Panc1 (cell line): ENCODE measurements at regions not wholly inside any gene's neighbourhood (a gene's known extent, or its start where the extent isn't known, plus 50 kb on each side); places are given as distances from the start of the nearest gene placed in this dataset.

Source experiments
- ATAC-seq: fragments of 200-7000 bp; cut with Tn5 transposase; 2 replicates; pipeline ENCODE4 v1.9.1; 2020; ENCODE audit warnings: mild to moderate bottlenecking, moderate library complexity
- BruUV-seq: library from RNA; stranded (reverse); fragments of 400-500 nt; replicated peaks from 2 replicates; lab custom pipeline; 2021; lab: Mats Ljungman, UMichigan
- CTCF ChIA-PET: fragments of 300-600 bp; sonication (Branson Sonifier 250); formaldehyde crosslinking; loops from one replicate; lab custom pipeline; 2022; ENCODE audit warnings: antibody characterized with exemption; lab: Charles Lee
- POLR2A ChIA-PET: fragments of 300-600 bp; sonication (Branson Sonifier 250); formaldehyde crosslinking; loops from one replicate; lab custom pipeline; 2022; ENCODE audit warnings: antibody characterized with exemption; lab: Charles Lee
- DNase-seq: peaks from one replicate; pipeline ENCODE4 v3.0.0-alpha.2; 2010; ENCODE audit warnings: low read depth, low spot score
- H3K27ac ChIP-seq: 2 replicates; pipeline ENCODE4 v1.5.1; 2011; ENCODE audit warnings: mild to moderate bottlenecking, low read length, inconsistent platforms
- H3K27me3 ChIP-seq: fragments of 200-500 bp; sonication (Bioruptor generic); 2 replicates; pipeline ENCODE4 v1.6.0; 2014; ENCODE audit warnings: low read length, inconsistent platforms; ENCODE audit not compliant: control insufficient read depth, insufficient read depth
- H3K36me3 ChIP-seq: fragments of 200-500 bp; sonication (Bioruptor generic); 2 replicates; pipeline ENCODE4 v1.5.1; 2014; ENCODE audit warnings: inconsistent platforms, mild to moderate bottlenecking, low read length, moderate library complexity; ENCODE audit not compliant: control insufficient read depth, insufficient read depth
- H3K4me1 ChIP-seq: 2 replicates; pipeline ENCODE4 v1.5.1; 2011; ENCODE audit warnings: inconsistent platforms, mild to moderate bottlenecking, low read length, moderate library complexity; ENCODE audit not compliant: control insufficient read depth, insufficient read depth
- H3K4me3 ChIP-seq, 2 experiments: 2 replicates each; pipeline ENCODE4 v1.5.1; 2011 to 2012; ENCODE audit warnings: low read depth in 2 of 2, low read length in 2 of 2, mild to moderate bottlenecking in 2 of 2, inconsistent platforms in 1 of 2, moderate library complexity in 1 of 2
- H3K9me3 ChIP-seq: fragments of 200-500 bp; sonication (Bioruptor generic); 2 replicates; pipeline ENCODE4 v1.5.1; 2014; ENCODE audit warnings: low read depth, mild to moderate bottlenecking, inconsistent platforms, low read length, moderate library complexity; ENCODE audit not compliant: control insufficient read depth, insufficient read depth
- POLR2AphosphoS5 ChIP-seq: IDR thresholded peaks from 2 replicates; pipeline ENCODE4 v1.6.1; 2012; ENCODE audit warnings: mild to moderate bottlenecking, low read depth, low read length, moderate library complexity
- SIN3A ChIP-seq: IDR thresholded peaks from 2 replicates; pipeline ENCODE4 v1.6.1; 2012; ENCODE audit warnings: low read depth, mild to moderate bottlenecking, low read length, moderate library complexity, borderline replicate concordance; ENCODE audit not compliant: insufficient read depth
- TCF7L2 ChIP-seq: IDR thresholded peaks from 2 replicates; pipeline ENCODE4 v1.6.1; 2011; ENCODE audit warnings: mild to moderate bottlenecking, low read depth, low read length, inconsistent platforms
- in situ Hi-C: cut with HindIII; loops from 2 replicates; pipeline ENCODE4 v1.10.0; 2016; ENCODE audit warnings: low sequenced_read_pairs, low pct_unique_long_range_greater_than_20kb
- intact Hi-C: fragments of 100-400 bp; cut with micrococcal nuclease; formaldehyde crosslinking; loops from one replicate; pipeline ENCODE4 v1.10.0; 2022; ENCODE audit not compliant: unreplicated experiment
- TF ChIP-seq, protein P1 (sequence below): fragments of 450-650 bp; IDR thresholded peaks from 2 replicates; pipeline ENCODE4 v1.5.1; 2017; ENCODE audit warnings: mild to moderate bottlenecking
- TF ChIP-seq, protein P2 (sequence below), 2 experiments: IDR thresholded peaks; 2 replicates each; pipeline ENCODE4 v1.6.1; 2011 to 2012; ENCODE audit warnings: low read depth in 2 of 2, control low read depth in 1 of 2, low read length in 1 of 2, mild to moderate bottlenecking in 1 of 2, moderate library complexity in 1 of 2; ENCODE audit not compliant: insufficient read depth in 1 of 2

DNA sequence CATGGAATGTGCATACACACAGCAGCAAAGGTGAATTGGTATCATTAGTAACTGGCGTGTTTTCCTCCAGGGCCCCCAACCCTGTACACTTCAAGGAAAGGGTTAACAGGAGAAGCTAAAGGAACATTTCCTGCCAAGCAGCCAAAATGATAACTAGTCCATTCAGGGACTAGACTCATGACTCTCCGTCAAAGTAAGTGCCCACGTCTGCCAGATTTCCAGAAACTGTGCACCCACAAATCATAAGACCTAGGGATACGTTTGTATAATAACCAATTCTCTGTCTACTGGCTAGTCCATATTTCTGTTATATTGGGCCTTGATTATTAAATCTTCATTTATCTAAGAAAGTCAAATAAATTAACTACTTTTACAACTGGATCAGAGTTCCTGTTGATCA lies 76.0 kb upstream of the NHSL1 start:
- TF ChIP-seq, protein P1, sequence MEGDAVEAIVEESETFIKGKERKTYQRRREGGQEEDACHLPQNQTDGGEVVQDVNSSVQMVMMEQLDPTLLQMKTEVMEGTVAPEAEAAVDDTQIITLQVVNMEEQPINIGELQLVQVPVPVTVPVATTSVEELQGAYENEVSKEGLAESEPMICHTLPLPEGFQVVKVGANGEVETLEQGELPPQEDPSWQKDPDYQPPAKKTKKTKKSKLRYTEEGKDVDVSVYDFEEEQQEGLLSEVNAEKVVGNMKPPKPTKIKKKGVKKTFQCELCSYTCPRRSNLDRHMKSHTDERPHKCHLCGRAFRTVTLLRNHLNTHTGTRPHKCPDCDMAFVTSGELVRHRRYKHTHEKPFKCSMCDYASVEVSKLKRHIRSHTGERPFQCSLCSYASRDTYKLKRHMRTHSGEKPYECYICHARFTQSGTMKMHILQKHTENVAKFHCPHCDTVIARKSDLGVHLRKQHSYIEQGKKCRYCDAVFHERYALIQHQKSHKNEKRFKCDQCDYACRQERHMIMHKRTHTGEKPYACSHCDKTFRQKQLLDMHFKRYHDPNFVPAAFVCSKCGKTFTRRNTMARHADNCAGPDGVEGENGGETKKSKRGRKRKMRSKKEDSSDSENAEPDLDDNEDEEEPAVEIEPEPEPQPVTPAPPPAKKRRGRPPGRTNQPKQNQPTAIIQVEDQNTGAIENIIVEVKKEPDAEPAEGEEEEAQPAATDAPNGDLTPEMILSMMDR: no peak
- TF ChIP-seq SIN3A (no peak), POLR2AphosphoS5 (no peak), TCF7L2 (no peak)
- TF ChIP-seq, protein P2, sequence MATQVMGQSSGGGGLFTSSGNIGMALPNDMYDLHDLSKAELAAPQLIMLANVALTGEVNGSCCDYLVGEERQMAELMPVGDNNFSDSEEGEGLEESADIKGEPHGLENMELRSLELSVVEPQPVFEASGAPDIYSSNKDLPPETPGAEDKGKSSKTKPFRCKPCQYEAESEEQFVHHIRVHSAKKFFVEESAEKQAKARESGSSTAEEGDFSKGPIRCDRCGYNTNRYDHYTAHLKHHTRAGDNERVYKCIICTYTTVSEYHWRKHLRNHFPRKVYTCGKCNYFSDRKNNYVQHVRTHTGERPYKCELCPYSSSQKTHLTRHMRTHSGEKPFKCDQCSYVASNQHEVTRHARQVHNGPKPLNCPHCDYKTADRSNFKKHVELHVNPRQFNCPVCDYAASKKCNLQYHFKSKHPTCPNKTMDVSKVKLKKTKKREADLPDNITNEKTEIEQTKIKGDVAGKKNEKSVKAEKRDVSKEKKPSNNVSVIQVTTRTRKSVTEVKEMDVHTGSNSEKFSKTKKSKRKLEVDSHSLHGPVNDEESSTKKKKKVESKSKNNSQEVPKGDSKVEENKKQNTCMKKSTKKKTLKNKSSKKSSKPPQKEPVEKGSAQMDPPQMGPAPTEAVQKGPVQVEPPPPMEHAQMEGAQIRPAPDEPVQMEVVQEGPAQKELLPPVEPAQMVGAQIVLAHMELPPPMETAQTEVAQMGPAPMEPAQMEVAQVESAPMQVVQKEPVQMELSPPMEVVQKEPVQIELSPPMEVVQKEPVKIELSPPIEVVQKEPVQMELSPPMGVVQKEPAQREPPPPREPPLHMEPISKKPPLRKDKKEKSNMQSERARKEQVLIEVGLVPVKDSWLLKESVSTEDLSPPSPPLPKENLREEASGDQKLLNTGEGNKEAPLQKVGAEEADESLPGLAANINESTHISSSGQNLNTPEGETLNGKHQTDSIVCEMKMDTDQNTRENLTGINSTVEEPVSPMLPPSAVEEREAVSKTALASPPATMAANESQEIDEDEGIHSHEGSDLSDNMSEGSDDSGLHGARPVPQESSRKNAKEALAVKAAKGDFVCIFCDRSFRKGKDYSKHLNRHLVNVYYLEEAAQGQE (IDR thresholded peaks at IDR 0.05; ENCODE audit: insufficient read depth in 1 of 2, low read depth in 2 of 2, low read length in 1 of 2): no peak
- no peak overlapping the region for H3K27ac ChIP-seq
- POLR2A ChIA-PET: no interaction called here
- no peak overlapping the region for H3K4me3 ChIP-seq
- peaks cover 20% of the 10 kb centered on the region; the same call in 1 of the 2 replicates for H3K4me1 ChIP-seq
- CTCF ChIA-PET: no interaction called here
- ATAC-seq: no peak
- no peak for DNase-seq
- no peaks in the 10 kb centered on the region for H3K36me3 ChIP-seq
- in situ Hi-C loops: no loop called here
- H3K27me3 ChIP-seq: no peaks in the 10 kb centered on the region
- no TSS peak for BruUV-seq
- intact Hi-C loops: no loop called here
- H3K9me3 ChIP-seq: no peaks in the 10 kb centered on the region

DNA sequence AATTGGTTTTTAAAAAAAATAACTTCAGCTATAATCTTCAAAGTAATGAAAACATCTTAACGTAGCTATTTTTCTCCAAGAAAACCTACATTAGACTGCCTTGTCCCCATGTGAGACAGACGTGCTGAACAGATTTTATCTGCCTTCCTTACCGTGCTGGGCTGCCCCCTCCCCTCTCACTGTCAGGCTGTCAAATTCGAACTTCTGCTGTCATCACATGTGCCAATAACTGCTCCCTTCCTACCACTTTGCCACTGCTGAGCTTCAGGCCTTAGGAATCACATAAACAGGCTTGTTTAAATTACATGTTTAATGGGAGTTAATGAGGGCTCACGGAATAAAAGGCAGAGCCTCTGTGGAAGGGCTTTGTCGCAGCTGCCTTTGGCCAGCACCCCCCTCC lies 77.0 kb upstream of the NHSL1 start:
- no peaks in the 10 kb centered on the region for H3K9me3 ChIP-seq
- no peaks in the 10 kb centered on the region for H3K36me3 ChIP-seq
- no peak overlapping the region for H3K27ac ChIP-seq
- peaks cover 20% of the 10 kb centered on the region; the same call in 1 of the 2 replicates for H3K4me1 ChIP-seq
- H3K27me3 ChIP-seq: no peaks in the 10 kb centered on the region
- TF ChIP-seq, protein P2 (IDR thresholded peaks at IDR 0.05; ENCODE audit: insufficient read depth in 1 of 2, low read depth in 2 of 2, low read length in 1 of 2): no peak
- no peak for TF ChIP-seq TCF7L2
- TF ChIP-seq SIN3A: no peak
- TF ChIP-seq POLR2AphosphoS5: no peak
- TF ChIP-seq, protein P1: no peak
- BruUV-seq: no TSS peak
- DNase-seq (no peak), ATAC-seq (no peak)
- no peak overlapping the region for H3K4me3 ChIP-seq
- intact Hi-C loops (no loop called here), in situ Hi-C loops (no loop called here)
- ChIA-PET POLR2A (no interaction called here), CTCF (no interaction called here)
